Breast epithelium (tissue), 3 donors: ENCODE measurements at regions not wholly inside any gene's neighbourhood (a gene's known extent, or its start where the extent isn't known, plus 50 kb on each side); places are given as distances from the start of the nearest gene placed in this dataset.

Source experiments
- CTCF ChIP-seq, 3 donors: fragments of 450-650 bp; IDR thresholded peaks; one replicate each; pipeline ENCODE4 v1.5.1; 2016 to 2017; ENCODE audit warnings: antibody characterized with exemption in 3 of 3, mild to moderate bottlenecking in 3 of 3, moderate library complexity in 3 of 3
- POLR2A ChIP-seq: fragments of 450-650 bp; IDR thresholded peaks from one replicate; pipeline ENCODE4 v1.6.1; 2016; ENCODE audit warnings: antibody characterized with exemption, mild to moderate bottlenecking, moderate library complexity
- POLR2AphosphoS5 ChIP-seq, 3 donors: sonication (generic); formaldehyde crosslinking; IDR thresholded peaks; one replicate each; pipeline ENCODE4 v1.6.1; 2017; ENCODE audit warnings: antibody characterized with exemption in 3 of 3

- TF ChIP-seq POLR2A: no peak
- TF ChIP-seq CTCF (IDR thresholded peaks at IDR 0.05): no peak
- no peak for TF ChIP-seq POLR2AphosphoS5 (IDR thresholded peaks at IDR 0.05)
Measured at GRCh38 chr14:29461506-29461905, 466.1 kb downstream of the PRKD1 start.
